Effector memory CD4-positive, alpha-beta T cell (primary cell): ENCODE measurements at regions not wholly inside any gene's neighbourhood (a gene's known extent, or its start where the extent isn't known, plus 50 kb on each side); places are given as distances from the start of the nearest gene placed in this dataset.

Source experiments
- DNase-seq, 3 donors: peaks; one replicate each; pipeline ENCODE4 v3.0.0-alpha.2; 2020
- H3K27ac ChIP-seq: 2 replicates; pipeline ENCODE4 v1.7.0; 2013; ENCODE audit warnings: mild to moderate bottlenecking, low read length, moderate library complexity; ENCODE audit not compliant: insufficient read depth, poor library complexity, severe bottlenecking
- H3K27me3 ChIP-seq: replicated peaks from 2 replicates; pipeline ENCODE4 v1.7.0; 2013; ENCODE audit warnings: mild to moderate bottlenecking, low read length; ENCODE audit not compliant: insufficient read depth, control insufficient read depth, poor library complexity, severe bottlenecking
- H3K36me3 ChIP-seq: 2 replicates; pipeline ENCODE4 v1.7.0; 2013; ENCODE audit warnings: mild to moderate bottlenecking, low read length, moderate library complexity; ENCODE audit not compliant: control insufficient read depth, insufficient read depth
- H3K4me1 ChIP-seq: 2 replicates; pipeline ENCODE4 v1.7.0; 2013; ENCODE audit warnings: low read length, mild to moderate bottlenecking; ENCODE audit not compliant: control insufficient read depth, insufficient read depth, poor library complexity, severe bottlenecking
- H3K4me3 ChIP-seq: 2 replicates; pipeline ENCODE4 v1.7.0; 2013; ENCODE audit warnings: low read length, low read depth, mild to moderate bottlenecking; ENCODE audit not compliant: insufficient read depth, poor library complexity, severe bottlenecking
- H3K9me3 ChIP-seq: 2 replicates; pipeline ENCODE4 v1.7.0; 2013; ENCODE audit warnings: mild to moderate bottlenecking, low read length, moderate library complexity; ENCODE audit not compliant: control insufficient read depth

GRCh38 chr3:158882445-158882844, 80.6 kb downstream of the MFSD1 start:
- no peak for DNase-seq
- Histone ChIP-seq H3K27me3 (no peaks in the 10 kb centered on the region), H3K36me3 (no peaks in the 10 kb centered on the region)

GRCh38 chr3:158896729-158897128, 94.9 kb downstream of the MFSD1 start:
- H3K4me1 ChIP-seq = no peaks in the 10 kb centered on the region
- no peaks in the 10 kb centered on the region for H3K27me3 ChIP-seq
- no peaks in the 10 kb centered on the region for H3K9me3 ChIP-seq
- H3K4me3 ChIP-seq = no peak overlapping the region
- H3K36me3 ChIP-seq = no peaks in the 10 kb centered on the region
- DNase-seq = no peak
- H3K27ac ChIP-seq = no peak overlapping the region

More at GRCh38 chr3:158882445-158882844, 80.6 kb downstream of the MFSD1 start:
- H3K4me1 ChIP-seq = no peaks in the 10 kb centered on the region
- H3K4me3 ChIP-seq = no peak overlapping the region
- no peak overlapping the region for H3K27ac ChIP-seq
- H3K9me3 ChIP-seq = no peaks in the 10 kb centered on the region

- Histone ChIP-seq H3K27me3 (no peaks in the 10 kb centered on the region), H3K36me3 (no peaks in the 10 kb centered on the region), H3K4me3 (no peak overlapping the region), H3K9me3 (no peaks in the 10 kb centered on the region), H3K4me1 (no peaks in the 10 kb centered on the region), H3K27ac (no peak overlapping the region)
- no peak for DNase-seq
Observed at GRCh38 chr3:158906749-158907148, 104.9 kb downstream of the MFSD1 start.

- H3K4me3 ChIP-seq = no peak overlapping the region
- no peak overlapping the region for H3K27ac ChIP-seq
- H3K4me1 ChIP-seq = no peaks in the 10 kb centered on the region
- H3K27me3 ChIP-seq = no peaks in the 10 kb centered on the region
- DNase-seq = no peak
- H3K9me3 ChIP-seq = no peaks in the 10 kb centered on the region
- H3K36me3 ChIP-seq = no peaks in the 10 kb centered on the region
Observed at GRCh38 chr3:158908187-158908734, 106.4 kb downstream of the MFSD1 start.

- Histone ChIP-seq H3K36me3 (no peaks in the 10 kb centered on the region), H3K4me3 (no peak overlapping the region), H3K27ac (no peak overlapping the region), H3K4me1 (no peaks in the 10 kb centered on the region), H3K9me3 (no peaks in the 10 kb centered on the region), H3K27me3 (no peaks in the 10 kb centered on the region)
- DNase-seq = no peak
Observed at GRCh38 chr3:158909870-158910269, 108.0 kb downstream of the MFSD1 start.

GRCh38 chr3:158911586-158911985, 109.7 kb downstream of the MFSD1 start:
- Histone ChIP-seq H3K4me1 (no peaks in the 10 kb centered on the region), H3K36me3 (no peaks in the 10 kb centered on the region), H3K9me3 (no peaks in the 10 kb centered on the region), H3K4me3 (no peak overlapping the region), H3K27me3 (no peaks in the 10 kb centered on the region), H3K27ac (no peak overlapping the region)
- DNase-seq = no peak

GRCh38 chr3:158912188-158912587, 110.3 kb downstream of the MFSD1 start:
- no peak for DNase-seq
- Histone ChIP-seq H3K9me3 (no peaks in the 10 kb centered on the region), H3K36me3 (no peaks in the 10 kb centered on the region)

GRCh38 chr3:158912621-158913020, 110.8 kb downstream of the MFSD1 start:
- Histone ChIP-seq H3K4me3 (no peak overlapping the region), H3K27me3 (no peaks in the 10 kb centered on the region), H3K4me1 (no peaks in the 10 kb centered on the region), H3K36me3 (no peaks in the 10 kb centered on the region), H3K27ac (no peak overlapping the region), H3K9me3 (no peaks in the 10 kb centered on the region)
- DNase-seq = no peak

More at GRCh38 chr3:158912188-158912587, 110.3 kb downstream of the MFSD1 start:
- H3K27ac ChIP-seq = no peak overlapping the region
- no peak overlapping the region for H3K4me3 ChIP-seq
- H3K27me3 ChIP-seq = no peaks in the 10 kb centered on the region
- no peaks in the 10 kb centered on the region for H3K4me1 ChIP-seq

GRCh38 chr3:158916111-158916510, 114.3 kb downstream of the MFSD1 start:
- Histone ChIP-seq H3K36me3 (no peaks in the 10 kb centered on the region), H3K9me3 (no peaks in the 10 kb centered on the region), H3K4me3 (no peak overlapping the region), H3K4me1 (no peaks in the 10 kb centered on the region), H3K27ac (no peak overlapping the region), H3K27me3 (no peaks in the 10 kb centered on the region)
- DNase-seq = no peak

GRCh38 chr3:158918008-158918407, 116.2 kb downstream of the MFSD1 start:
- Histone ChIP-seq H3K4me1 (no peaks in the 10 kb centered on the region), H3K9me3 (no peaks in the 10 kb centered on the region), H3K27ac (no peak overlapping the region), H3K36me3 (no peaks in the 10 kb centered on the region), H3K4me3 (no peak overlapping the region), H3K27me3 (no peaks in the 10 kb centered on the region)
- no peak for DNase-seq
